Ascending aorta (tissue), 2 donors: ENCODE measurements at regions not wholly inside any gene's neighbourhood (a gene's known extent, or its start where the extent isn't known, plus 50 kb on each side); places are given as distances from the start of the nearest gene placed in this dataset.

Experiments
- DNase-seq, 2 donors: peaks; one replicate each; pipeline ENCODE4 v3.0.0-alpha.2; 2019; ENCODE audit warnings: low spot score in 2 of 2
- H3K27ac ChIP-seq, 2 donors: fragments of 200-600 bp; sonication (generic); one replicate each; pipeline ENCODE4 v1.5.1; 2016 to 2017; ENCODE audit warnings: mild to moderate bottlenecking in 1 of 2
- H3K27me3 ChIP-seq: fragments of 200-600 bp; sonication (generic); one replicate; pipeline ENCODE4 v1.5.1; 2017
- H3K36me3 ChIP-seq, 2 donors: fragments of 200-600 bp; sonication (generic); one replicate each; pipeline ENCODE4 v1.5.1; 2016
- H3K4me1 ChIP-seq, 2 donors: fragments of 200-600 bp; sonication (generic); one replicate each; pipeline ENCODE4 v1.5.1; 2016 to 2017; ENCODE audit warnings: mild to moderate bottlenecking in 1 of 2
- H3K4me3 ChIP-seq, 2 donors: fragments of 200-600 bp; sonication (generic); one replicate each; pipeline ENCODE4 v1.5.1; 2016 to 2017; ENCODE audit warnings: mild to moderate bottlenecking in 1 of 2
- H3K9me3 ChIP-seq, 2 donors: fragments of 200-600 bp; sonication (generic); one replicate each; pipeline ENCODE4 v1.5.1; 2016
- CTCF ChIP-seq, 3 experiments: fragments of 200-600 bp in 2 of 3; fragments of 450-650 bp in 1 of 3; sonication (generic) in 2 of 3; IDR thresholded peaks; one replicate each; pipeline ENCODE4 v1.5.1; 2016 to 2019; ENCODE audit warnings: antibody characterized with exemption in 3 of 3, mild to moderate bottlenecking in 1 of 3, moderate library complexity in 1 of 3
- intact Hi-C: fragments of 100-400 bp; cut with DNase I; formaldehyde crosslinking; loops from one replicate; pipeline ENCODE4 v1.15.1; 2023

DNA sequence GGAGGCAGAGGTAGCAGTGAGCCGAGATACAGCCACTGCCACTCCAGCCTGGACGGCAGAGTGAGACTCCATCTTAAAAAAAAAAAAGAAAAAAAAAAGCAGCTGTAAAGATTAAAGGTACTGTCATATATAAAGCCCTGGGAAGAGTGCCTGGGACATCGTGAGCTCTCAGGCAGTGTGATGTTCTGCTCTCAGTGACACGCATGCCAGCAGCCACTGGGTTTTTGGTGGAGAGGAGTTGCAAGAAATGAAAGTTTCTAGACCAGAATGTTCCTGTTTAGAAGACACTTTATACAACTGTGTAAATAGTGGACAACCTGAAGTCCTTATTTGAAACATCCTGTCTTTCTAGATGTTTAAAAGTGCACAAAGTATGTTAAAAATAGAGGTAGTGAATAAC is 213.2 kb downstream of the IRF8 start:
- Histone ChIP-seq H3K4me1 (no peaks in the 10 kb centered on the region), H3K9me3 (no peaks in the 10 kb centered on the region), H3K27ac (no peak overlapping the region), H3K4me3 (no peak overlapping the region), H3K36me3 (no peaks in the 10 kb centered on the region), H3K27me3 (peaks cover 4% of the 10 kb centered on the region)
- no peak for TF ChIP-seq CTCF (IDR thresholded peaks at IDR 0.05)
- intact Hi-C loops, result no loop called here
- no peak for DNase-seq

DNA sequence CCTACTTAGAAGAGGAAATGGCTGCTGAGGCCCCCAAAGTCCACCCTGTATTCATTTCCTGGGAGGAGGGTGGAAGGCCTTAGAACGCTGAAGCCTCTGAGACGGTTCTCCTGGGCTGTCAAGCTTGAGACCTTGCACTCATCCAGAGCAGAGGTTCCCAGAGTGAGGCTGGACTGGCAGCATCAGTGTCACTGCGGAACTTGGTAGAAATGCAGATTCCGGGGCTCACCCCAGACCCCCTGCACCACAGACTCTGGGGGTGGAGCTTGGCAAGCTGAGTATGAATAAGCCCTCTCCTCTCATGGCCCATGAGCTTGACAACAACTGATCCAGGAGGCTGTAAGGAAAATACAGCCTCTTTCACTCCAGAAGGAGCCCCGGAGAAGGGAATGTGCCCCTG is 218.3 kb downstream of the IRF8 start:
- intact Hi-C loops, result no loop called here
- H3K4me3 ChIP-seq, result no peak overlapping the region
- no peaks in the 10 kb centered on the region for H3K36me3 ChIP-seq
- no peak for DNase-seq
- H3K4me1 ChIP-seq, result no peaks in the 10 kb centered on the region
- TF ChIP-seq CTCF (IDR thresholded peaks at IDR 0.05), result no peak
- H3K27me3 ChIP-seq, result peaks cover 4% of the 10 kb centered on the region
- no peaks in the 10 kb centered on the region for H3K9me3 ChIP-seq
- H3K27ac ChIP-seq, result no peak overlapping the region

- no peaks in the 10 kb centered on the region for H3K36me3 ChIP-seq
- no peaks in the 10 kb centered on the region for H3K4me1 ChIP-seq
- TF ChIP-seq CTCF (IDR thresholded peaks at IDR 0.05), result no peak
- no peak for DNase-seq
- H3K9me3 ChIP-seq, result no peaks in the 10 kb centered on the region
- intact Hi-C loops, result no loop called here
- no peak overlapping the region for H3K27ac ChIP-seq
- H3K27me3 ChIP-seq, result peaks cover 4% of the 10 kb centered on the region
- no peak overlapping the region for H3K4me3 ChIP-seq
Measured at GRCh38 chr16:86117756-86118155, 218.8 kb downstream of the IRF8 start.

- H3K9me3 ChIP-seq, result no peaks in the 10 kb centered on the region
- H3K36me3 ChIP-seq, result no peaks in the 10 kb centered on the region
- H3K4me3 ChIP-seq, result no peak overlapping the region
- no peak for TF ChIP-seq CTCF (IDR thresholded peaks at IDR 0.05)
- no peak overlapping the region for H3K27ac ChIP-seq
- H3K27me3 ChIP-seq, result peaks cover 4% of the 10 kb centered on the region
- no peaks in the 10 kb centered on the region for H3K4me1 ChIP-seq
- intact Hi-C loops, result no loop called here
- no peak for DNase-seq
Measured at GRCh38 chr16:86118467-86119307, 219.7 kb downstream of the IRF8 start.

DNA sequence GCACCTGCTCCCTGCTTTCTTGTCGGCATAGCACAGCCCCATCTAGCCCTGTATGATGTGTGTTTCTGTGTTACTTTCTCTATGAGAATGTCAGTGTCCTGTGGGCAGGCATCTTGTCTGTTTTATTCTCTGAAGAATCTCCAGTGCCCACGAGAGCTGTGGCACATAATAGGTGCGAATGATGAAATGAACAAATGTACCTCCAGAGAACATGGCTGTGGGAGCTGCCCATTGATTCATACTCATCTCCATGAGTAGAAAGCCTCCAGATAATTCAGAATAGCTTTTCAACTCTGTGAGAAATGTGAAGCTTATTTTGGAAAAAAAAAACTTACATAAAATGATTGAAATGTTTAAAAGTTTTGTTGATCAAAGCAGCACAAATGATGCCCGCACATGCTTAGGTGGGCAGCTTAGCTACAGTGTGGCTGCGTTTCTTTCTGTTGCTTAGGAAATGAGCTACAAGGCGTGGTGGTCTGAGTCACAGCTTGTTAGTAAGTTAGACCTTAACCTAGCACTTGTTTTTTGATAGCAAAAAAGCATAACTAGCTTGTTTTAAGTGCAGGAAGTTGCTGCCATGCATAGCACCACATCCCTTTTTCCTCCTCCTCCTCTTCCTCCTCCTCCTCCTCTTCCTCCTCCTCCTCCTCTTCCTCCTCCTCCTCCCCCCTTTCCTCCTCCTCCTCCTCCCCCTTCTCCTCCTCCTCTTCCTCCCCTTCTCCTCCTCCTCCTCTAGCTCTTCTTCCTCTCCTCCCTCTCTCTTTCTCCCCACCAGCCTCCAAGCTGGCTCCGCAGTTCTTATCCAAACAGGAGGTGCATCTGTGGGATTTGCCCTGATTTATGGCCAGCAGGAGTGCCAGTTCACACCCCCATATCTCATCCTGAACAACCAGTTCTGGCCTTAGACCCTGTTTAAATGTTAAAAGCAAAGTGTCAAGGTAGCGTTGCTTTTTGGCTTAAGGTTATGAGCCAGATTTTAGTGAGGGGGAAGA is 221.5 kb downstream of the IRF8 start:
- Histone ChIP-seq H3K27me3 (peaks cover 4% of the 10 kb centered on the region), H3K27ac (no peak overlapping the region), H3K4me1 (no peaks in the 10 kb centered on the region), H3K36me3 (no peaks in the 10 kb centered on the region), H3K9me3 (no peaks in the 10 kb centered on the region), H3K4me3 (no peak overlapping the region)
- TF ChIP-seq CTCF (IDR thresholded peaks at IDR 0.05), result no peak
- intact Hi-C loops, result no loop called here
- no peak for DNase-seq
